ENCODE measurements at regions not wholly inside any gene's neighbourhood (a gene's known extent, or its start where the extent isn't known, plus 50 kb on each side); places are given as distances from the start of the nearest gene placed in this dataset.

GRCh38 chr9:18018661-18019060 lies 439.8 kb downstream of the SH3GL2 start:
- Histone ChIP-seq H3K27ac (ENCODE audit: control insufficient read depth, insufficient read depth) (no peak overlapping the region), H3K79me2 (ENCODE audit: control insufficient read depth, insufficient read depth, low read length) (no peaks in the 10 kb centered on the region), H3K27me3 (replicated peaks in 1 of 2; ENCODE audit: control insufficient read depth in 2 of 2, insufficient read depth in 2 of 2, low read length in 1 of 2) (no peaks in the 10 kb centered on the region), H3K9ac (ENCODE audit: control insufficient read depth, insufficient read depth, low read length) (no peak overlapping the region), H3K9me3 (replicated peaks; ENCODE audit: control insufficient read depth, insufficient read depth, low read length) (no peaks in the 10 kb centered on the region), H4K20me1 (ENCODE audit: control insufficient read depth, insufficient read depth) (no peaks in the 10 kb centered on the region), H2AFZ (ENCODE audit: control insufficient read depth, low read depth, low read length) (no peak overlapping the region), H3K36me3 (ENCODE audit: control insufficient read depth in 2 of 2, insufficient read depth in 2 of 2, low read length in 1 of 2) (no peaks in the 10 kb centered on the region), H3K4me3 (no peak overlapping the region), H3K4me2 (ENCODE audit: control insufficient read depth, insufficient read depth) (no peak overlapping the region), H3K4me1 (ENCODE audit: control insufficient read depth, insufficient read depth, low read length) (no peaks in the 10 kb centered on the region)
- SMC1A ChIA-PET (ENCODE audit: uncharacterized antibody, unreplicated experiment), result no interaction called here
- POLR2A ChIA-PET, result no interaction called here
- TF ChIP-seq MTA2 (IDR thresholded peaks at IDR 0.05; ENCODE audit: low read depth), result no peak
- no peak for TF ChIP-seq ZNF207 (IDR thresholded peaks at IDR 0.05; ENCODE audit: borderline replicate concordance)
- no peak for TF ChIP-seq NR2C1 (IDR thresholded peaks at IDR 0.05)
- in situ Hi-C loops (cut with MboI) (no loop called here), intact Hi-C loops (cut with micrococcal nuclease; ENCODE audit: unreplicated experiment) (no loop called here)
- BruUV-seq (replicated peaks), result no TSS peak
- DNase-seq (ENCODE audit: low read depth, low spot score) (no peak), ATAC-seq (no peak), FAIRE-seq (no peak)
- RAD21 ChIA-PET (ENCODE audit: unreplicated experiment), result no interaction called here
- CTCF ChIA-PET, result interaction anchor here (1.9 kb wide), 1 partner anchor 208 kb away, joined by 5 read pairs; no protein-coding TSS in a partner anchor
- WGBS (ENCODE audit: insufficient coverage, insufficient replicate concordance, low lambda C conversion rate, missing lambda C conversion rate), result 0% methylated on average over 2 of the region's 2 CpGs

- TF ChIP-seq CHD2 (IDR thresholded peaks at IDR 0.05; ENCODE audit: borderline replicate concordance, low read depth, low read length) (no peak), POLR2AphosphoS5 (IDR thresholded peaks at IDR 0.05; ENCODE audit: low read length) (no peak), SRF (IDR thresholded peaks at IDR 0.05; ENCODE audit: low read depth in 2 of 2, low read length in 2 of 2) (no peak), BCL11A (IDR thresholded peaks at IDR 0.05; ENCODE audit: low read depth, low read length) (no peak), NBN (IDR thresholded peaks at IDR 0.05) (no peak), SPI1 (IDR thresholded peaks at IDR 0.05; ENCODE audit: borderline replicate concordance, insufficient read depth, low read depth, low read length) (peak; percentile 69), TAF1 (IDR thresholded peaks at IDR 0.05; ENCODE audit: borderline replicate concordance, low read depth, low read length) (no peak)
- H4K20me1 ChIP-seq (ENCODE audit: control insufficient read depth, insufficient read depth), result no peaks in the 10 kb centered on the region
- intact Hi-C loops (cut with micrococcal nuclease; ENCODE audit: unreplicated experiment) (no loop called here), in situ Hi-C loops (cut with MboI) (no loop called here)
- no peak overlapping the region for H3K27ac ChIP-seq (ENCODE audit: control insufficient read depth, insufficient read depth)
- SMC1A ChIA-PET (ENCODE audit: uncharacterized antibody, unreplicated experiment), result interaction anchor here (0.6 to 1.0 kb wide), 2 partner anchors 11 to 12 kb away, joined by 3 read pairs; no protein-coding TSS in a partner anchor
- 24% methylated on average over 6 of the region's 6 CpGs for WGBS (ENCODE audit: insufficient coverage, insufficient replicate concordance, low lambda C conversion rate, missing lambda C conversion rate)
- POLR2A ChIA-PET, result no interaction called here
- no peak for FAIRE-seq
- CTCF ChIA-PET, result interaction anchor here (1.9 kb wide), 1 partner anchor 209 kb away, joined by 5 read pairs; no protein-coding TSS in a partner anchor
- H3K4me3 ChIP-seq, result no peak overlapping the region
- ATAC-seq, result no peak
- H3K79me2 ChIP-seq (ENCODE audit: control insufficient read depth, insufficient read depth, low read length), result no peaks in the 10 kb centered on the region
- RAD21 ChIA-PET (ENCODE audit: unreplicated experiment), result no interaction called here
- DNase-seq (ENCODE audit: low read depth, low spot score), result no peak
- no peak overlapping the region for H3K9ac ChIP-seq (ENCODE audit: control insufficient read depth, insufficient read depth, low read length)
- no peaks in the 10 kb centered on the region for H3K9me3 ChIP-seq (replicated peaks; ENCODE audit: control insufficient read depth, insufficient read depth, low read length)
- H2AFZ ChIP-seq (ENCODE audit: control insufficient read depth, low read depth, low read length), result no peak overlapping the region
- H3K36me3 ChIP-seq (ENCODE audit: control insufficient read depth in 2 of 2, insufficient read depth in 2 of 2, low read length in 1 of 2), result no peaks in the 10 kb centered on the region
- H3K4me1 ChIP-seq (ENCODE audit: control insufficient read depth, insufficient read depth, low read length), result no peaks in the 10 kb centered on the region
- H3K4me2 ChIP-seq (ENCODE audit: control insufficient read depth, insufficient read depth), result no peak overlapping the region
- H3K27me3 ChIP-seq (replicated peaks in 1 of 2; ENCODE audit: control insufficient read depth in 2 of 2, insufficient read depth in 2 of 2, low read length in 1 of 2), result no peaks in the 10 kb centered on the region
- no TSS peak for BruUV-seq (replicated peaks)
Measured at GRCh38 chr9:18020121-18020745, 441.4 kb downstream of the SH3GL2 start.
